Ovary (tissue), 3 donors: ENCODE measurements at regions not wholly inside any gene's neighbourhood (a gene's known extent, or its start where the extent isn't known, plus 50 kb on each side); places are given as distances from the start of the nearest gene placed in this dataset.

Experiments
- CTCF ChIP-seq, 3 donors: fragments of 450-650 bp in 2 of 3; fragments of 200-600 bp in 1 of 3; IDR thresholded peaks; one replicate each; pipeline versions ENCODE4 v1.5.1 to v1.8.0; 2016 to 2022; ENCODE audit warnings: antibody characterized with exemption in 3 of 3, mild to moderate bottlenecking in 1 of 3
- POLR2A ChIP-seq: fragments of 450-650 bp; IDR thresholded peaks from one replicate; pipeline ENCODE4 v1.6.1; 2017; ENCODE audit warnings: antibody characterized with exemption, mild to moderate bottlenecking, moderate library complexity
- donor health status: DM: no; HTN: no; CAD: no.

- TF ChIP-seq POLR2A (no peak), CTCF (IDR thresholded peaks at IDR 0.05) (no peak)
These were observed 175.3 kb upstream of the RTL1 start for GRCh38 chr14:101078892-101079221.
